Vagina (tissue), 2 donors: ENCODE measurements at regions not wholly inside any gene's neighbourhood (a gene's known extent, or its start where the extent isn't known, plus 50 kb on each side); places are given as distances from the start of the nearest gene placed in this dataset.

Experiments
- CTCF ChIP-seq, 3 experiments: fragments of 450-650 bp in 2 of 3; fragments of 200-600 bp in 1 of 3; sonication (generic) in 1 of 3; IDR thresholded peaks; one replicate each; pipeline ENCODE4 v1.5.1; 2017 to 2019; ENCODE audit warnings: antibody characterized with exemption in 3 of 3, mild to moderate bottlenecking in 2 of 3, moderate library complexity in 2 of 3
- POLR2A ChIP-seq, 2 donors: fragments of 450-650 bp; IDR thresholded peaks; one replicate each; pipeline ENCODE4 v1.6.1; 2017; ENCODE audit warnings: antibody characterized with exemption in 2 of 2, mild to moderate bottlenecking in 2 of 2, moderate library complexity in 2 of 2

DNA sequence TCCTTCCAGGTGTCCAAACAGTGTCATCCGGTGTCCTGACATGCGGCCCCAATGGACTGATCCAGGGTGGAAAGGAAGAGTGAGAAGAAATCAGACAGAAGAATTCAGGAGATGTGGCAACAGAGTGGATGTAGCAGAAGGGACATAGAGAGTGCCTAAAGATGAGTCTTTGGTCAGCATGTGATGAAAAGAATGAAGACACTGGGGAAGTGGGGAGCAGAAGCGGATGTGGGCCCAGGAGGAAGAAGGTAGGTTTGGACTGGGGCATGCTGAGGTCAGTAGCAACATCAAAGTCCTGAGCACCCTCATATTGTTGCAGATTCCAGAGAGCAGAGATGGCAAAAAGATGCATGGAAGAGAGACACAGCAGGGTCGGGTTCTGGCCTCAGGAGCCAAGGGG, 71.8 kb upstream of the STEAP1B start:
- no peak for TF ChIP-seq CTCF (IDR thresholded peaks at IDR 0.05)
- no peak for TF ChIP-seq POLR2A (IDR thresholded peaks at IDR 0.05)
